GM18498 (cell line): ENCODE measurements at regions not wholly inside any gene's neighbourhood (a gene's known extent, or its start where the extent isn't known, plus 50 kb on each side); places are given as distances from the start of the nearest gene placed in this dataset.
"Not testable (repeated sequence)": the region's sequence is repeated elsewhere in the genome, so short reads cannot be mapped to it uniquely, and the experiment has no call there.

Source experiments
- ATAC-seq: cut with Tn5 transposase; IDR thresholded peaks from one replicate; pipeline ENCODE4 v1.9.1; 2021; ENCODE audit warnings: mild to moderate bottlenecking, moderate library complexity; ENCODE audit not compliant: unreplicated experiment

- ATAC-seq = not testable (repeated sequence)
These were observed 362.1 kb downstream of the HS3ST1 start for GRCh38 chr4:11066584-11066983.

DNA sequence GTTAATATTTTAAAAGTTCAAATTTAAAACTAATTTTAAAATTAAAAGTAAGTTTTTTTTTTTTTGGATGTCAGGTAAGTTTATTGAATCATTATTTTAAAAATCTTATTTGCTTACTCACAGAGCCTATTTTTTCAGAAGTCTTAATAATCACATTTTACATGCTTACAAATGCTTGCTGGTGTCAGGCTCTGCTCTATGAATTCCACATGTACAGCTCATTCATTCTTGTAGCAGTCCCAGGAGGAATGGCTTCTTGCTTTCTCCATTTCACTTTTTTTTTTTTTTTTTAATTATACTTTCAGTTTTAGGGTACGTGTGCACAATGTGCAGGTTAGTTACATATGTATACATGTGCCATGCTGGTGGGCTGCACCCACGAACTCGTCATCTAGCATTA is 368.1 kb downstream of the HS3ST1 start:
- ATAC-seq = not testable (repeated sequence)

GRCh38 chr4:11054937-11055336 is 370.4 kb upstream of the CLNK start:
- ATAC-seq = not testable (repeated sequence)

DNA sequence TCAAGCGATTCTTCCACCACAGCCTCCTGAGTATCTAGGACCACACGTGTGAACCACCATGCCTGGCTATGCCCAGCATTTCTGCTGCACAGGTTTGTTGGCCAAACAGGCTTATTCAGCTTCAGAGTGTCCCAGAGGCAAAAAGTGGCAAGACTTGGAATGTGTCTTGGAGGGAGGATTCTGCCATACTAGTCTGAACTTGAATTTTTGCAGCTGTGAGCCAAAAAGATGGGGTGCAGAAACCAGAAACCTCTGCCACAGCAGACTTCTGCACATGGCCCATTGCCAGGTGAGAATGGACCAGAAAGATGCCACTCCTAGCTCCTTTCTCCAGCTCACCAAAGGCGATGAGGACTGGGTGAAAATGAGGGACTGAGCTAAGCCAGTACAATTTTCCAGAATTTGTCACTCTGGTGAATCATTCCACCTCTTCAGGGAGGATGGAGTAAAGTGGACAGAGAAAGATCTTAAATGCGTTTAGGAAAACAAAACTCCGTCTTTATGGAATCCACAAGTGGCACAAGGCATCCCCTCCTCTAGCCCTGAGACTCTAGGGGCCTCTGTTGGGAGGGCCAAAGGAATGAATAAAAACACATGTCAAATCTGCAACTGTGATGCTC is 369.1 kb upstream of the CLNK start:
- ATAC-seq = no peak

DNA sequence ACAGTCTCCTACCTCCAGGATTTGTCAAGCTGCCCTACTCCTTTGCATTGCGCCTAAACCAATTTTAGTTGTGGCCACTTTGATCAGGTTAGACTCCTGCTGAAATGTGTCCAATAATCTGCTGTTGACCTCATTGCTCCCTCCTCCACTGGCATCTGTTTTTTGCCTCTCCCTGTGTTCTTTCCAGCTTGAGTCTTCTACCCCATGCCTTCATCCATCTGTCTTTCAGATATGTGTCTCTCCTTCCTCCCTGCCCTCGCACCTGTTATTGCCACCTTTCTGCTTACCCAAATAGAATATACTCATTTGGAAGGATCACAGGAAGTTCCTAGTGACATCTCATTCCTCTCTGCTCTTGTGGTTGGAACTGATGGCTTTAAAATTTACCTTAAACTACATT is 366.6 kb upstream of the CLNK start:
- ATAC-seq = no peak

GRCh38 chr4:11050766-11051165 is 366.2 kb upstream of the CLNK start:
- no peak for ATAC-seq

DNA sequence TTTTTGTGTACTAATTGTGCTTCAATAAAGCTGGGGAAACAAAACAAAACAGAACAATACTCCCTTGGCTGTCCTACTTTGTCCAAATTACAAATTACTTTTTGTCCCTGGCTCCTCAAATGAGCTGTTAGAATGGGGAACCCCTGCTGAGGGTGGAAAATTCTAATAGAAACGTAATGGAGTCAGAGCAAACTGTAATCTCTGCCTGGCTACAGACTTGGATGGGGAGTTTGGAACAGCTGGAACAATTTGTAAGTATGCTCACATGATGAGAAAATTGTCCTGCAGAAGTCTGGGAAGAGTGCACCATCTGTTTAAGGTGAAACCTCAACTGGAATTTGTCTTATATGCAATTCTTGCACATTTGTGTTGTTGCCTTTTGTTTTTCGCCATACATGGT is 364.4 kb upstream of the CLNK start:
- ATAC-seq = no peak

DNA sequence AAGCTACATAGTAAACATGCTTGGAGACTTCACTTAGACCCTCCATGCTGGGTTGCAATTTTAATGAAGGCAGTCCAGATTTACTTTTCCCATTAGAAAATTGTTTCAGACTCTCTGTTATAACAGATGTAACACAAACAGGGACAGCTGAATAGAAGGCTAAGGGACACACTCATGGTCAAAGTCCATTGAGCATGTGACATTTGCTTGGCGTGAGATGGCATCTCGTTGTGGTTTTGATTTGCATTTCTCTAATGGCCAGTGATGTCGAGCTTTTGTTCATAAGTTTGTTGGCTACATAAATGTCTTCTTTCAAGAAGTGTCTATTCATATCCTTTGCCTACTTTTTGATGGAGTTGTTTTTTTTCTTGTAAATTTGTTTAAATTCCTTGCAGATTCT is 358.2 kb upstream of the CLNK start:
- ATAC-seq = peak; percentile 63

GRCh38 chr4:11039634-11040131 is 355.1 kb upstream of the CLNK start:
- ATAC-seq = no peak

- no peak for ATAC-seq
These were observed 354.4 kb upstream of the CLNK start for GRCh38 chr4:11038926-11039325.

GRCh38 chr4:11037637-11038036 is 353.1 kb upstream of the CLNK start:
- ATAC-seq = no peak

DNA sequence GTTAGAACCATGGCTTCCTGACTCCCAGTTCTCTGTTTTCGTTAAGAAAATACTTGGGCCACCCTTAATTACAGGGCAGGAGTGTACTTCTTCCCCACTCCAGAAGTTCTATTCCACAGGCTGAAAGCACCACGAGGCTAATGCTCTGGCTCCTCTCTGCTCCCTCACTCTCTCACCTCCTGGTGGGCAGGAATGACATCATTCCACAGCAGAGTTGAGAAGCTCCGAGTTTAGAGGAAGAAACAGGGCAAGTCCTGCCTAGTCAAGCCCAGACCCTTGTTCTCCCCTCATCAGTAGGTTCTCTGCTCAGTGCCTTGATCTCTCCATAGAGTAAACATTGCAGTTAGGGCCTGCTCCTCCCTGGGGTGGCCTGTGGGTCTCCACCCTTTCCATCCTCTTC is 343.8 kb upstream of the CLNK start:
- ATAC-seq = no peak

- ATAC-seq = no peak
These were observed 336.8 kb upstream of the CLNK start for GRCh38 chr4:11021333-11021732.

- ATAC-seq = no peak
These were observed 335.1 kb upstream of the CLNK start for GRCh38 chr4:11019451-11020240.

GRCh38 chr4:11014199-11014598 is 329.6 kb upstream of the CLNK start:
- ATAC-seq = peak; percentile 48

DNA sequence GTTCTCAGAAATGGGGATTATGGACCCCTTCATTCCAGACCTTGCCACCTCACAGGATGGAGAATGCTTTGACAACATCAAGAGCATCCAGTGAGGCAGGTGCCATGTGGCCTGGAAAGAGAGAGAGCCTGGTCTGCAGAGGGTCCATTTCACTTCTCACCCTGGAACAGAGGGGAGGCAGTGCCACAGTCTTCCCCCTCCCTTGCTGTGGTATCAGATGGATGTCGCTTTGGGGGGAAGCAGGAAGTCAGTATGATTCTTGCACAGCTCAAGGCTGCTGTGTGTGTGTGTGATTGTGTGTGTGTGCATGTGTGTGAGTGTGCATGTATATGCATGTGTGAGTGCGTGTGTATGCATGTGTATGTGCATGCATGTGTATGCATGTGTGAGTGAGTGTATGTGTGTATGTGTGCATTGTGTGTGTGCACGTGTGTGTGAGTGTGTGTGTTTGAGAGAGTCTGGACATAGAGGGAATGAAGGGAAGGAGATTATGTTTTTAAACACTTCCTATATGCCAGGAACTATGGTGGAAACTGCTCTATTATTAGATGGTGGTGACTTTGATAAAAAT is 328.6 kb upstream of the CLNK start:
- ATAC-seq = no peak

- no peak for ATAC-seq
These were observed 326.7 kb upstream of the CLNK start for GRCh38 chr4:11011249-11011648.

DNA sequence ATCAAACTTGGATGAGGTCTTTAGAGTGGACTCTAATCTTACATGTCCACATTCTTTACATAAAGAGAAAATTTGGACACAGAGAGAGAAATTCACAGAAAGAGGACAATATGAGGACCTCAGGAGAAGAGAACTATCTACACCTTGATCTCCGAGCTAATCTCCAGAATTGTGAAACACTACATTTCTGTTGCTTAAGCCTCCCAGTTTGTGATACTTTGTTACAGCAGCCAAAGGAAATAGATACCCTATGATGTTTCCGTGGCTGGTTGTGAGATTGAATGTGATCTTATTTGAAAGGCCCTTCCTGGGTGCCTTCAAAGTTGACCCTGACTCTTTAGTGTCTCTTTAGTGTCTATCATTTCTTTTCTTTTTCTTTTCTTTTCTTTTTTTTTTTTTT is 326.1 kb upstream of the CLNK start:
- ATAC-seq = no peak

DNA sequence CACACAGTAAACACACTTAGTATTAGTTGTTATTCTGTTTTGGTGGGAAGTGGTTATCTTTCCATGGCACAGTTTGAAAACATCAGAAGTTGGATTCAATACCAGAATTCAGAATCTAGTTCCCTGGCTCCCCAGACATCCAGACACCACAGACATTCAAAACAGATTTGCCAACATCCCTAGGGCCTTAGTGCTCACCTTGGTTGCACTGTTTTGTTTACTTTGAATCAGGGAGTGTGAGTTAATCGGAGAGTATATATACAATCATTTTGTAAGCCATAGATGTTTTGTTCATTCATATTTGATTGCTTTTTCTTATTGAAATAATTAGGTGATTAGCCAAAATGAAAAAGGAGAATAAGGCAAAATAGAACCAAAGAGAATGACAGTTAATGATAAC is 324.7 kb upstream of the CLNK start:
- no peak for ATAC-seq

DNA sequence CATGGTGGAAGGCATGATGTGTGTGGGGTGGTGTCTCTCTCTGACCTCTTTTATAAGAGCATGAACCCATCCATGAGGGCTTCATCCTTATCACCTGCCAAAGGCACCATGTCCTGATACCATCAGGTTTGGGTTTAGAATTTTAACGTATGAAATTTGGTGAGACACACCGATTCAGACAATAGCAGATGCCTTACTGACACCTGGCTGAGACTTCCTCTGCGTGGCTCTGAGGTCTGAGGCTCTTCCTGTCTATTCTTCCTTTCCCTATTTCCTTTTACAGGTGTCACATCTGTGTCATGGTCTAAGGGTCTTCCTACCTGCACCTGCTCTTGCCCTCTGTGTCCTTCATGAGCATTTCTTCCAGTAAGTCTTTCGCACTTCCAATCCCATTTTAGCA is 320.7 kb upstream of the CLNK start:
- ATAC-seq = no peak

- ATAC-seq = no peak
These were observed 320.2 kb upstream of the CLNK start for GRCh38 chr4:11004818-11005217.

GRCh38 chr4:11002961-11003360 is 318.4 kb upstream of the CLNK start:
- no peak for ATAC-seq
